GM18511 (cell line): ENCODE measurements at regions not wholly inside any gene's neighbourhood (a gene's known extent, or its start where the extent isn't known, plus 50 kb on each side); places are given as distances from the start of the nearest gene placed in this dataset.

Experiments
- ATAC-seq: cut with Tn5 transposase; IDR thresholded peaks from one replicate; pipeline ENCODE4 v1.9.1; 2021; ENCODE audit warnings: mild to moderate bottlenecking, moderate library complexity; ENCODE audit not compliant: unreplicated experiment

DNA sequence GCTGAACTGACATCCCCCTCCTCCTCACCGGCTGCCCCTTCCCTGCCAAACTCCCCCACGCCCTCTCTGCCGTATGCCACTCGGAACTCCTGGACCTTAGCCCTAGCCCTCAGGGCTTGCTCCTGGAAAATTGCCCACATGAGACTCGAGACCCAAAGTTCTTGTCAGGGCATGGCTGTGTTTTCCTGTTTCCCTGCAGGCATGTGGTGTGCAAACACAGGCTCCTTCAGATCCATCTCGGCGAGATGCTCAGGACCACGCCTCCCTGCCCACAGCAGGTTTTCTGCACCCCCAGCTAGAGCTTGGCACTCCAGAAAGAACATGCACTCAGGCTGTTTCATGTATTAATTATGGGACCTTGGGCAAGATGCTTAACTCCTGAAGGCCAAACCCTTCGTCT lies 1480.4 kb downstream of the BRD1 start:
- ATAC-seq, result no peak

DNA sequence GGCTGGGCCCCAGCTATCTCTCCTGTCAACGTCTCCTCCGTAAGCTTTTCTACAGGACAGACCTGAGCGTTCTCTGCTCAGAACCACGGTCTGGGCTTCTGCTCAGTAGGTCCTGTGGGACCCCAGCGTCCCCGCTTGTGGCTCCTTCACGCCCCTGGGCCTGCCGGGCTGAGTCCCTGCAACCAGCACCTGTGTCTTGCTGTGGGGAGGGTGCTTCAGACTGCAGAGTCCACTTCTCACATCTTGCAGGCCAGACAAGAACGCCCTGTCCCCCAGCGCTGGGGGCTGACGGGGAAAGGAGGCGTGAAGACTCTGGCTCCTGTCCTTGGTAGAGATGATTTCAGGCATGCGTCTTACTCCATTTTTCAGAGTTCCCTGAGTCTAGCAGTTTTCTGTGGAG lies 1480.8 kb downstream of the BRD1 start:
- ATAC-seq, result no peak

DNA sequence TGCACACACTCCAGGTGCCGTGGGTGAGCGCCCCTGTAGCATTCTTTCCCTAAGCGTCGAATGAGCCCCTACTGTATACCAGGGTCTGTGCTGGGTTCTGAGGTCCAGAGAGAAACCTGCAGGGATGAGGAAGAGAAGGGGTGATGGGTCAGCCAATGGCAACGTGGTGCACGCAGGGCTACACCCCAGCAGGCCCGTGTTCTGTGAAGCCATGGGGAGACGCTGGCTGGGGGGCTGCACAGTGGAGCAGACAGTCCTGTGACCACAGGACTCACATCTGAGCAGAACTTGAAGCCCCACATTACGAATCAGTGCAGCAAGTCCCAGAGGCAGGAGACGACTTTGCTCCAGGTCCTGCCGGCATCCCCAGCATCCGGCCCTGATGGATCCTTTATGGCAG lies 1481.4 kb downstream of the BRD1 start:
- no peak for ATAC-seq

DNA sequence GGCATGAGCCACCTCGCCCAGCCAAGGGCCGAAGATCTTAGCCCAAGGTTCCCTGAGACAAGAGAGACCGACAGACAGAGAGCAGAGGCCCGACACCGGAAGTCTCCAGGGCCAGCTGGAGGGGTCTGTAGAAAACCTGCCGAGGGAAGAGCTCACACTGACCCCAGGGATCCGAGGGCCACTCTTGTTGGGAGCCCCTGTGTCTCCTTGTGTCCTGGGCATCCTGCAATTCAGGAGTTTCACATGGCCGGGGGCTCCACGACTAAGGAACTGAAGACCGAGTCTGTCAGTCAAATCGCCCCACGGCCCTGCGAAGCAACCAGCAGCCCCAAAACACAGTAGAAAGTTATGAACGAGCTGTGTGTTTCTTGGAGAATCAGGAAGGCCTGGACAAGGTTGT lies 1482.0 kb downstream of the BRD1 start:
- no peak for ATAC-seq

DNA sequence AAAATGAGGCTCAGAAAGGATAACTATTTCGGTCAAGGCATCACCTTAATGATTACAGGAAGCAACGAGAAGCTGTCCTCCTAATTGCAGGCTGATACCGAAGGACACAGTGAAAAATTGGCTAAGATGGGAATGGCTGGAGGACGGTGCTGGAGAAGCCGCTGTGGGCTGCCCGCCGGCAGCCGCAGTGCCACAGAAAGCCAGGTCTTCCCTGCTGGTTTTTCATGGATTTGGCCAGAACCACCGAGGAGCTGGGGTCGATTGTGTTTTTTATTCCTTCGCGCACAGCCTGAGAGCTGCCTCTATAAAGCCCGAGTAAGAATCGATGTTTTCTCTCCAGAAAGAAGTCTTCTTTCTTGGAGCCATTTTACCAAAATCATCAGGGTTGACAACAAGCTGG lies 1484.2 kb downstream of the BRD1 start:
- no peak for ATAC-seq

DNA sequence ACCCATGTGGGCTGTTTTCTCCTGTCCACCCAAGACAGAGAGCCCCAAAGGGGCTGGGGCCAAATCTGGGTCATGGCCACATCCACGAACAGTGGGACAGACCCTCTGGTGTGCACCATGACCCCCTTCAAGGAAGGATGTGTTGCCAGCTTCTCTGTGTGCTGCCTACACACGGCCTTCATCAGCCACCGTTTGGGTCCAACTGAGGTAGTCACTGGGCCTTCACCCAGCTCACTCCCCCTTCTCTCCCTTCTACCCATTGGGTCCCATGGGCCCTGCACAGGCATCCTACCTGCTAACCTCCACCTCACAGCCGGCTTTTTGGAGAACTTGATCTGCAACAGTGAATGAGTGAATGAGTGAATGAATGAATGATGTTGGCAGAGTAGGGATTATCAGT lies 1484.9 kb downstream of the BRD1 start:
- ATAC-seq, result no peak

DNA sequence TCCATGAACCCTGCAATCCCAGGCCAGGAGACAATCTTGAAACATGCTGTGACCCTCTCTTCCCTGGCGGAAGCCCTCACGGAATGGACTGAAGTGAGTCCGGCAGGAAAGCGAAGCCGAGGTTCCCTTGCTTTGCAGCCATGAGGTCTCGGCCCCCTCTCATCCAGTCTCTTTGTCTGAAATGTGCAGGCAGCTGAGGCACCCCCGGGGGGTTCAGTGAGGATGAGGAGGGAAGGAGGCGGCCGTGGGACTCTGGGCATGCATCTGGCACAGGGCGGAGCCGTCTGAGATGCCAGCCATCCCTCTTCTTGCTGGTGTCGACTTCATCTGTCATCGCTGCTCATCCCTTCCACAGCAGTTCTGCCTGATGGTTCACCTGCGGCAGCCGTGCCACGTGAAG lies 1485.7 kb downstream of the BRD1 start:
- ATAC-seq, result no peak

DNA sequence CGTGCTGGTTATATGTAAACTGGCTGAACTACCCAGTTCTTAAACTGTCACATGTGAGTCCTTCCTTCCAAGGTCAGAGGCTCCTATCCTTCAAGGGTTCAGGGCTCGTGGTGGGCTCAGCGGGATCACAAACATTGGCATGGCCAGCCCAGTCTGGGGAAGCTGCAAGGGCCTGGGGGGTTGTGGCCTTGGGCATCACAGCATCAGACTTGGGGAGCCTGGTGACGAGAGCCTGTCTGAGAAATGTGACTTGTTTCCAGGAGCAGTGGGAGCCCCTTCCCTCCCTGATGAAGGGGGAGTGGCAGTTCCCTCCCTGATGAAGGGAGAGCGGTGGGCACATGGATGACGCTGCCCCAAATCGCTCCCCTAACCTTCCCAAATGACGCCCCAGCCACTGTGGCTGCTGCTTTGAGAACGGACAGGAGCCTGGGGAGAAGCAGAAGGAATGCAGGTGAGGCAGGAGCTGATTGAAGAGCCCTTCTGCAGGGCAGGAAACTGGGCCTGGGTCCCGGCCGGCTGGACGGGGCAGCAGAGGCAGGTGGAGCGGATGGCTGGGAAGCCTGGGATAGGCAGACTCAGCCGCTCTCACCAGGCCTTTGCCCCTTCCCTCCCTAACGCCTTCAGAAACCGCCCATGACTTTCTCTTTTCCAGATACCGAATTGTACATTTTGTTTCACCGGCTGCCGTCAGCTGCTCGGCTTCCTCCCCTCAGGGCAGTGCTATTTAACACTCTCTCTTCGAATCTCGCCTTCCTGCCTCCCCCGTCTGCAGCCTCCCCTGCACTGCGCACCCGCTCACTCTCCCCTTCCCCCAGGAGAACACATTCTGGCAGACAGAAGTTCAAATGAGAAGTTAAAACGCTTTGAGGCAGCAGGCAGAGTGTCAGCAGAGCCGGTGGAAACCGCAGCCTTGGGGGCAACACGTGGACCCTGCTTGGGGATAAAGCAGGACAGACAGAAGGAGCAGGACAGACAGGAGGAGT lies 1486.7 kb downstream of the BRD1 start:
- no peak for ATAC-seq

DNA sequence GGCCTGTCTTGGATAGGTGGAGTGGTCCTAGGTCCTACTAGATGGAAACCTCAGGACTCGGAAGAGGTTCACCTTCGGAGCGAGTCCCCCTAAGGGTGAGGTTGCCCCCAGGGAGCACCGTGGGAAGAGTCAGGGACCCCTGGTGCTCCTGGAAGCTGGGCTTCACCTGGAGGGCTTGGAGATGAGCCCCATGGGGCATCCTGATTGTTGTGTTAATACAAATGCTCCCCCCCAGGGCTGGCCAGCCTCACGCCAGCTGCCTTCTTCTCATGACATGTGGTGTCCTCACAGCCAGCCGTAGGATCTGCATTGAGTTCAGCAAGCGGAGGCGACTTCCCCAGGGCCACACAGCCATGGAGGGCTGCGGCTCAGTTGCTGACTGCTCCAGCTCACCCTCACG lies 1487.5 kb downstream of the BRD1 start:
- no peak for ATAC-seq

DNA sequence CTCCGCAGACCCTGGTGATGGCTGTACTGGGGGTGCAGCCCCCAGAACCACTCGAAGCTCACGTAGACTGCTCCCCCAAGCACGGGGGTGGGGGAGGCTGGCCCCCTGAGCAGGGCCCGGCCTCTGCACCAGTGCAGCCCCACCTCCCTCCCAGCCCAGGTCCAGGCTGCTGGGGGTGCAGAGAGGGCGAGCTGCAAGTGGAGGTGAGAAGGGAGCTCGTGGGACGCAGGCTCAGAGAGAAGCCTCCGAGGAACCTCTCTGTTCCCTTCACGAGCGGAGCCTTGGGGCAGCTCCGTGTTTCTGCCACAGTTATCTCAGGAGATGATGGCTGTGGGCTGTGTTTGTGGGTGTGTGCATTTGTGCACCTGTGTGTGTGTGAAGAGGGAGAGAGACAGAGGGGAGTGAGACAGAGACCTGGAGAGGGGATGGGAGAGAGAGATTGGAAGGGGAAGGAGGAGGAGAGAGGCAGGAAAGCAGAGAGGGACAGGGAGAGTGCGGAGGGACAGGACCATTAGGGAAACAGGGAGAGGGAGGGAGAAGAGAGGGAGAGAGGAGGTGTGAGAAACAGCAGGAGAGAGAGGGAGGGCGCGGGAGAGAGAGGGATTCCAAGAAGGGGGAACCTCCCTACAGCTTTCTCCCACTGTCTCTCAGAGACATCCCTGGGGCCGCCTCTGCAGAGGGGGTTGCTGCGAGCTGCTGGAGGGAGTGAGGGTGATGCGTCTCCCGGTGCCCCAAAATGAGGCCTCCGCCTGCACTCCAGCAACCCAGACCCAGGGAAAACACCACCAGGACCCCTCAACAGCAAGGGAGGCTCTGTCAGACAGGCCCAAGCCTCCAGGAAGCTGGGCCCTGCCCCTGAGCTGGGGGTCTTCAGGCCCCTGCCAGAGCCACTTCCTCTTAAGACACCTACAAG lies 1488.6 kb downstream of the BRD1 start:
- no peak for ATAC-seq

DNA sequence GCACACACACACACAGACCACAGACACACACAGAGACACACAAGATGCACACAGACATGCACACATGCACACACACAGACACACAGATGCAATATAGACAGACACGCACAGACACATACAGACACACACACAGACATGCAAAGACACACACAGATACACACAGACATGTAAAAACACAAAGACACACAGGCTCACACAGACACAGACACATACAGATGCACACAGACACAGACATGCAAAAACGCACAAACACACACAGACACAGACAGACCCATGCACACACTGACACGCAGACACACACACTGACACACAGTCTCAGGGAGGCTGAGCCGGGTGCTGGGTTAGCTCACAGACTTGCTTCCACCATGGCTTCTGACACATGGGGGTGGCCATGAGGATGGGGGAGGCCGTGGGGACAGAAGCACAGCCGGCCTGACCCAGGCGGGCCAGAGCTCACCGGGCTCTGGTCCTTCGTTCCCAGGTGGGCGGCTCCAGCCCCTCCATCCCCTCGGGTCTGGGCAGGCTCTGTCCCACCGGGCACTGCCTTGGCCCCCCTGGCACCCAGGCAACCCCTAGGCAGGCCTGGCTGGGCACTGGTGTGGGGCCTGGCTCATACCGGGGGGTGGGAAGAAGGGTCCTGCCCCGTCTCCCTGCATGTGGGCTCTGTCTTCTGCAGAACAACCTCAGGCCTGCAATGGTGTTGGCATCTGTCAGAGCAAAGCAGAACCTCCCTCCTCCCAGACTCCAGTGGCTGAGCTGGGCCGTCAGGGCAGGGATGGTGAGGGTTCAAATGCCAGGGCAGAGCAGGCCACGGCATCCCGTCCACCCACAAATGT lies 1489.5 kb downstream of the BRD1 start:
- no peak for ATAC-seq

DNA sequence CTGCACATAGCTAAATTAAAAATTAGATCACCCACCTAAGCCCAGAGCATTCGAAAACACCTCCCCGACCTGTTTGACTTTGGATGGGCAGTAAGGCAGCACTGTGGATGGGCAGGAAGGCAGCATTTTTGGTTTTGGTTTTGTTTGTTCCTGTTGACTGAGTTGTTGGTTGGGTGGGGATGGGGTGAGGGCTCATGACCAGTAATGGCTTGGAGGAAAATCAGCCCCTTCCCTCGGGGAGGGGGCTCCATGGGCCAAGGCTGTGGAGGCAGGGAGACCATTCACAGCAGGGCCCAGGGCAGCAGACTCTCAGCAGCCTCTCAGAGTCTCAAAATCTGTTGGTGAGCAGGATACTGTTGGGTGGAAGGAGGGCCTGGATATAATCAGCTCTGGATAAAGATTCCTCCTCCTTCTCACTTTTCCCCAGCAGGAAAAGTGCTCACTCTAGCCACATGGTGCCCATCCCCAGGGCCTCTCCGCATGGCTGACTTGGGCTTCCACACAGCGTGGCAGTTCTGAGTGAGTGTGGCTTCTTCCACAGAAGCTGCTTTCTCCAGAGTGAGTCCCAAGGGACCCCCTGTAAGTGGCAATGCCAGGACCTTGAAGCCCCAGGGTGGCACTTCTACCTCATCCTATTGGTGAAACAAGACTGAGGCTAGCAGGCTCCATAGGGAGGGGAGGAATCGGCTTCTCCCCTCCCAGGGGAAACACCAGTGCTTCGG lies 1491.2 kb downstream of the BRD1 start:
- no peak for ATAC-seq

DNA sequence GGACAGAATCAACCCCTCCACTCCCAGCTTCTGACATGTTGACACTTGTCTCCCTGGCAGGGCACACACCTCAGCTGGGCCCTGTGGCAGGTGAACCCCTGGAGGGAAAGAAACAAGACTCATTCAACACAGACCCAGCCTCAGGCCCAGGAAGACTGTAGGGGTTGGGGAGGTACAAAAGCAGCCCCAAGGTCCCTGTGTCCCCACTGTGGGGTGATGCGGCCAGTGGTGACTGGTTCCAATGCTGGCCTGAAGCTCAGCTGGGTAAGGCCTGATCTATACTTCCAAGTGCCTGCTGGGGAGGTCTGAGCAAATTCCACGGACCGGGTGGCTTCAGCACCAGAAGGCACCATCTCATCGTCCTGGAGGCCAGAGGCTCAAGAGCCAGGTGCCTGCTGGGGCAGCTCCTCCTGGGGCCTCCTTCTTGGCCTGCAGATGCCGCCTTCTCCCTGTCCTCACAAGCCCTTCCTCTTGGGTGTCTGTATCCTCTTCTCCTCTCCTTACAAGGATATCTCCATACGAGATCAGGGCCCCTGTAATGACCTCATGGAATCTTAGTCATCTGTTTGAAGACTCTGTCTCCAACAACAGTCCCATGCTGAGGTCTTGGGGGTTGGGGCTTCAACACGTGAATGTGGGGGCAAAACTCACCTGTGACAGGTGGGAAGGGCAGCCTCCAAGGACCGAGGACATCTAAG lies 1492.1 kb downstream of the BRD1 start:
- ATAC-seq, result no peak

DNA sequence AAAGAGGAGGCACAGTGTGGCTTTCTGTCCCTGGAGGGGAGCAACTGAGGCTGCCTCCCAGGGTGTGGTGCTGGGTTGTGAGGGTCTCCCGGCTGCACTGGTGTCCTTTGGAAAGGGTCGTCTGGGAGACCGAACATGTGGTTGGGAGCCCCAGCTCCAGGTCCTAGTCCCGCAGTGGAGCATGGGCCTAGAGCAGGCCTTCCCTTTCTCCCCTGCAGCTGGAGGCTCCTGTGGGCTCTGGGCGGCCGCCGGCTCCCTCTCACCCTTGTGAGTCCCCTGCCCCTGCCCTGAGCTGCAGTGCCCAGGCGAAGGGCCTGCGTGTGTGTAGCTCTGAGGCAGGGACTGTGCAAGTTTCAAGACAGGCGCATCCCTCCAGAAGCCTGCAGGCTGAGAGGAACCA lies 1492.7 kb downstream of the BRD1 start:
- ATAC-seq, result no peak

DNA sequence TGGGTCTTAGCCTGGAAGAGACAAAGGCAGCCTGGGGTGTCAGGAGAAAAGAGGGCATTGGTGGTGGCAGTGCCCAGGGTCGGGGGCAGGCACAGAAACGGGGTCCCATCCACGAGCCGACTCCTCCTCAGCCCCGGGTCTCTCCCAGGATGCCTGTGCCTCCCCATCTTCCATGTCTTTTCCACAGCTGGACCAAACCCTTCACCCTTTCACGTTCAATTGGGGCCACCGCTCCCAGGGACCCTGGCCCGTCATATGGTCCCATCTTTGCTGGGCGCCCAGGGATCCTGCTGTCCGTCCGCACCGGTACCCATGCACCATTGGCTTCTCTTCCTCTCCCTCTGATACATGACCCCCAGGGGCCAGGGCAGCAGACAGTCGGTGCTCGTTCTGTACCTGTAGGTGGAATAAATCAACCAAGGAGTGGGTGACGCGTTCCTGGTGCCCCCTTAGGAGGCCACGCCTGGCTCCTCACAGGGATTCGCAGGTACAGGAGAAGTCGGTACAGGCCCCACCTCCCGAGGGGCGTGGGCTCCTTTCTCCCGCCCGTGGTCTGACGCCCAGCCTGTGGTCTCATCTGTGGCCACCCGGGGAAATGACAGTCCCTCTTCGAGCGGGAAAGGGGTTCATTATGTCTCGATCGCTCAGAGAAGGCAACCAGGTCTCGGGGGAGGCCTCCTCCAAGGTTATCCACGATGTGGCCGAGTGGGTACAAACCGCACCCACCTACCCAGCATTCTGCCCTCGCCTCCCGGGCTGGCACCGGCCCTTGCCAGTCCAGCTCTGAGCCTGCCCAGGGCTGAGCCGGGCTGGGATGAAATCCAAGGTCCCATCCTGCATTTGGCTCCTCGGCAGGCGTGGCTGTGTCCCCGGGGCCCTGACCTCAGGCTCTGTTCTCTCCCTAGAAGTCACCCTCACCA lies 1493.6 kb downstream of the BRD1 start:
- no peak for ATAC-seq

DNA sequence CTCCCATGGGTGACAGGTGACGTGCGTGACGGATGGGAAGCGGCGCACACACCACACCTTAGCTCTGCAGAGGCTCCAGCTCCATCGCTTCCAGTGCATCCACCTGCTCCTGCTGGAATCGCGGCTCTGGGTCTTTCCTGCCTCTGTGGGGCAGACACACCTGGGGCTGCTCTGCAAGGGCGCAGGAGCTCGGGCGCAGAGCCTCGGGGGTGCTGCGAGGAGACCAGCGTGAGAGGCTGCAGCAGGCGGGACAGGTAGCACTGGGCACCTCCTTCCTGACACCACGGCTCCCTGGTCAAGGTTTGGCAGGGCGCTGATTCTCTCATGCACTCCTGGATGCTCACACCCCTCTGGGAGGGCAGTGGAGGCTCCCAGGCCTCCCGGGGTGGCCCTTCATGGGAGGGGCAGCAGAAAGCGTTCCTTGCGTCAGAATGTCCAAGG lies 1494.3 kb downstream of the BRD1 start:
- no peak for ATAC-seq

DNA sequence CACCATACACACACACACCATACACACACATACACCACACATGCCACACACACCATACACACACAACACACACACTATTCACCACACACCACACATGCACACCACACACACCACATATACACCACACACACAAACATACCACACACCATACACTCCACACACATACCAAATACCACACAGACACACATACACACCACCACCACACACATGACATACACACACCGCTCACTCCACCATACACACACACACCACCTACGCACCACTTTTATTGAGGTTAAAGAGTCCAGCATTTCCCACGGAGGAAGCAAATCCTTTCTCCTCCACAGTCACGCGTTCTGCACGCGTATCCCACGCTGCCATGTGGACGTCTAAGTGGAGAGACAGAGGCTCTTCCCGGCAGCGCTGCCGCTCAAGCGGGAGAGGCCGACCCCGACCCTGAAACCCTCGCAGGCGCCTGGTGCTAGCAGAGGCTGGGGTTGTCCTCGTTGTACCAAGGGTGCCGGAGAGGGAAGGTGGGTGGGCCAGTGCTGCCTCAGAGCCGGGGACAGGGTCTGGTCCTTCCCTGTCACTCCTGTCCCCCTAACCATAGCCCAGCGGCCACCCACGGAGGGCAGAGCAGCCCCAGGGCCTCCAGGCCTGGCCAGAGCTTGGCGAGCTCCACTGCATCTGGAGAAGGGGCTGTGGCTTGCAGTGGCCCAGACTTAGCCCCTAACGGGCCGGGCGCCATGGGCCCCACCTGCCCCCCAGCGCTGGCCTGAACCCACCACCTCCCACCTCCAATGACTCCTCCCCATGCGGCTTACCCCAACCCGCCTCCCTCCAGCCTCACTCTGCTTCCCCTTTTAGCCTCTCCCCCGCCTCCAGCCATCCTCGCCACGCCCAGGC lies 1495.0 kb downstream of the BRD1 start:
- no peak for ATAC-seq
